HG03039 (cell line): ENCODE measurements at regions not wholly inside any gene's neighbourhood (a gene's known extent, or its start where the extent isn't known, plus 50 kb on each side); places are given as distances from the start of the nearest gene placed in this dataset.

Source experiments
- ATAC-seq: cut with Tn5 transposase; IDR thresholded peaks from one replicate; pipeline ENCODE4 v1.9.1; 2021; ENCODE audit warnings: mild to moderate bottlenecking, moderate library complexity; ENCODE audit not compliant: unreplicated experiment

DNA sequence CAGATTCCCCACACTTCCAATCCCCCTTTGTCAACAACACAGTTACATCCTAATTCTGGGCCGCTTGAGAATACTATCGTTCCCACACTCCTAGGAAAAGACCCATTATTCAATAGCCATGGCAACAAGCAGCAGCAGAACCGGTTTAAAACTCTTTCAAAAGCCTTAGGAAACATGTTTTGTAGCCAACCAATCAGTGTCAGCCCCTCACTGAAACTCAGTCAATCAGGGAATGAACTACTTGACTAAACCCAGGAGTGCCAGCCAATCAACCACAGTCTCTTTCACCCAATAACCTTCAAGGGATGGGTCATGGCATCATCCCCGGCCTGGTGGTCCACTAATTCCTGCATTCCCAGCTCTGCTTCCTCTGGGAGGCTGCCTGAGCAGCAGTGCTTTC, 204.8 kb upstream of the HS6ST1 start:
- no peak for ATAC-seq

- no peak for ATAC-seq
Measured at GRCh38 chr2:128524183-128524582, 205.5 kb upstream of the HS6ST1 start.

DNA sequence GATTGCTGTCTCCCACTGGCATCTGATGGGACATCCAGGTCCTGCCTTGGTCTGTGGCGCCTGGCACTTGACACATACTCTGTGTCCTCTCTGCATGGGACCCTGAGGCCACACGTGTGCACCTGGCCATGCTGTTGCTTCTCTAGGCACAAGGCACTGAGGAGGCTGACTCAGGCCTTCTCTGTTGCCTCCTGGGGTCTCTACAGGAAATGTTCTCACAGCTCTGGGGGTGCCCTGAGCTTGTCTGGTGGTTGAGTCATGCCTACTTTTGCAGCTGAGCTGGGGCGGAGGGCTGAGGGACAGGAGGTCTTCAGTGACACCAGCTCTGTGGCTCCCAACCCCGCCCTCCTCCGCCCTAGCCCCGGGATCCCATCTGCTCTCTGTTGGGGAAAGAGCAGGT, 207.0 kb upstream of the HS6ST1 start:
- ATAC-seq: no peak

DNA sequence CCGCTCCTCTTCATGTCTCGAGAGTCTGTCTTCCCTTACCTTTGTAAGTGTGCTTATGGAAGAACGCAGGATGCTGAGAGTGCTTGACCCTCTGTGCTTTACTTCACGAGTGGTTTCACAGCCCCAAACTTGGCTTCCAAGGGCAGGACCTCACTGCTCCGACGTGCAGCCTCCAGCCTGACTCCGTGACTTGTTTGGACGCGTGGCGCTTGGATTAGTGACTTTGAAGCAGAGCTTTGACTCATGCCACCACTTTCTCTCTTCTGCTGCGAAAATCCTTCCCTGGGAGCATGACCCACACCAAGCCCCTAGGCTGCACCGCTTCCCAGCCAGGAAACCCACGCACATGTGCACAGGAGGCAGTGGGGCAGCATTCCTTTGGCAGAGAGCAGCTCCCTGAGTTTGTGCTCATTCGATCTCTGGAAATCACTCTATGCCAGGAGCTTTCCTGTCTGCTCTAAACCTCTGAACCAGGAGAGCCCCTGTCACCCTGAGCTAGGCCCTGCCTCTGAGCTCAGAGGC, 207.8 kb upstream of the HS6ST1 start:
- no peak for ATAC-seq

DNA sequence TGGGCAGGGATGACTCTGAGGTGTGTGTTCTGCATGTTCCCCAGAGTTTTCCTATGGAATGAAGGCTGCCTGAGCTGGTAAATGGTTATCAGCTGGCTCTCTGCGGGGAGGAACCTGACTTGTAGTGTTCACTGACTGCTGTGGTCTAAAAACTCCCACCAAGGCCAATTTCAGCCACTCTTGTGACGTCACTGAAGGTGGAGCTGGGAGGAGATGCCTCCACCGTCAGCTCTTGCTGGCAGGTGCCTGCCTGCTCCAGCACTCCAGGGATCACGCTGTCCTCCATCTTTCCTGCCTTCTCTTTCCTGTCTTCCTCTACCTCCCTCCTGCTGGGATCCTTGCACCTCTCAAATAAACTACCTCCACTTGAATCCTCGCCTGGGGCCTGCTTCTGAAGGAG, 209.5 kb upstream of the HS6ST1 start:
- ATAC-seq: no peak

- ATAC-seq: no peak
Measured at GRCh38 chr2:128530025-128530573, 211.4 kb upstream of the HS6ST1 start.

DNA sequence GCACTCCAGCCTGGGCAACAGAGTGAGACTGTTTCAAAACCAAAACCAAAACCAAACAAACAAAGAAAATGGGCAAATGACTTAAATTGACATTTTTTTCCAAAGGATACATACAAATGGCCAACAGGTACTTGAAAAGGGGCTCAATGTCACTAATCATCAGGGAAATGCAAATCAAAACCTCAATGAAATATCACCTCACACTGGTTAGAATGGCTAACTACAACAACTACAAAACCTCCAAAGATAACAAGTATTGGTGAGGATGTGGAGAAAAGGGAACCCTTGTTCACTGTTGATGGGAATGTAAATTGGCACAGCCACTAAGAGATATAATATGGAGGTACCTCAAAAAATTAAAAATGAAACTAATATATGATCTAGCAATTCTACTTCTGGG, 213.2 kb upstream of the HS6ST1 start:
- no peak for ATAC-seq

DNA sequence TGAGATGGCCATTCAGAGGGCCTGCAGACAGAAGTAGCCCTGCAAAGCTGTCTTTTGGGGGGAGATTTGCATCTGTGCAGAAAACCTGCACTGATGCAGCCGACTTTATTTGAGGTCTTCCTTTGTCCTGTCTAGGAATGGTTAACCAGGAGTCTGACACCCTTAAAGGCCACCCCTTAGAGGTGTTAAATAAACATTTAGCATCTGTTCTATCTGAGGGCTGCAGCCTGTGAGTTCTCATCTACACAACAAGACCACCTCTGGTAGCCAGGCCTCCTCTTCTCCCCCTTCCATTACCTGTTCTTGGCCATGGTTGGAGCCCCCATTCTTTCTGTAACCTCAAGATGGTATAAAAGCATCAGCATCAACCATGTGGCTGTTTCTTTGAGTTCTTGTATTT, 214.4 kb upstream of the HS6ST1 start:
- ATAC-seq: no peak

DNA sequence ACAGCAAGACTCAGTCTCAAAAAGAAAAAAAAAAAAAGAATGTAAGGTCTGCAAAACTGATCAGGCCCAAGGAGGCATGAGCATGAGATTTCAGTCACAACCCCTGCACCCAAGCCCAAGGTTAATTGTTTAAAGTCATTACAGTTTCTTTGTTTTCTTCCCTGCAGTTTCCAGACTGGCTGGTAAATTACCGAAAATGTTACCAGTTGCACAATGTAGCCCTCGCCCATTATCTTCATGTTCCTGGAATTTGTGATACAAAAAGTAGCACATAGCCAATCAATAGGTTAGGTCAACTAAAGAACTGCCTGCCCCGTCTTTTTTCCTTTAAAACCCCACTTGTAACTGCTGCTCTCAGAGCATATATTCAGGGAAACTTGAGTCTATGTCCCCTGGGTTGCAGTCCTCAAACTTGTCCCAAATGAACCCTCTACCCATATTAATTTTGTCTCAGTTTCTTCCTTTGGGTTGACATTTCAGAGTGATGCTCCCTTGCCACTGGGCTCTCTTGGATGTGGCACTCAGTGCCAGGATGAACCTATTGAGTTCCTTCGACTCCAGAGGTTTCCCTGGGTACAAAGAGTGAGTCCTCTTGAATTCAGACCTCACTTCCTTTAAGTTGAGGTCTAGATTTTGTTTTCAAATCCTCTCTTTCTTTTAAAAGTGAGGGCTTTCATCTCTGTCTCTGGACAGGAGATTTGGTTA, 216.2 kb upstream of the HS6ST1 start:
- ATAC-seq: no peak

DNA sequence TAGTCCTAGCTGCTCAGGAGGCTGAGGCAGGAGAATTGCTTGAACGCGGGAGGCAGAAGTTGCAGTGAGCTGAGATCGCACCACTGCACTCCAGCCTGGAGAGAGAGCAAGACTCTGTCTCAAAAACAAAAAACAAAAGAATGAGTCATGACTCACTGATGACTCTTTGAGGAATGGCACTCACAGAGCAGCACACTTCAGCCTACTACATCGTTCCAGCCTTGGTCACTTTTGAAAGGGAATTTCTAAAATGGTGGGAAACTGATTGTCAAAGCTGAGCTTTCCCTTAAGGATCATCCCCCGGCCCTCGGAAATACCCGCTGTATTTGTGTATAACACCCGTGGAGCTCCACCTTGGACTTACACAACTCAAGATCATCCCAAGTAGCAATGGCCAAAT, 217.3 kb upstream of the HS6ST1 start:
- ATAC-seq: no peak

GRCh38 chr2:128536925-128537620, 218.4 kb upstream of the HS6ST1 start:
- ATAC-seq: no peak

DNA sequence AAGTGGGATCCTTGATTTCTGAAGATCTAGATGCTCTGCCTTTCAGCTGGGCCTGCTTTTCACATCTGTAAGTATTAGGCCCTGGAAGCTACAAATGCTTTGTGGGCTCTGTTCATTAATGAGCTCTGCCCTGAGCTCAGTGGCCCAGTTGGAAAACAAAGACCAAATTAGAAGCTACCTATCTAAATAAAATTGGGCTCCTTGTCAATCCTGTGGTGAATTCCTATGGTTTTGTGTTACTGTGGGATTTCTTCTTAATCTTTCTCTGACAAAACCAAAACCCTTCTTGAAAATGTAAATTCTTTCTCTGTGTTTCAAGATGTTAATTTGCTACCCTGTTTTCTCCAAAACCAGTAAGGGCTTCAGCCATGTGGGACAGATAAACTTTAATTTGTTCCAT, 219.0 kb upstream of the HS6ST1 start:
- no peak for ATAC-seq

GRCh38 chr2:128538396-128538795, 219.7 kb upstream of the HS6ST1 start:
- ATAC-seq: no peak

- ATAC-seq: no peak
Measured at GRCh38 chr2:128540670-128541069, 222.0 kb upstream of the HS6ST1 start.

DNA sequence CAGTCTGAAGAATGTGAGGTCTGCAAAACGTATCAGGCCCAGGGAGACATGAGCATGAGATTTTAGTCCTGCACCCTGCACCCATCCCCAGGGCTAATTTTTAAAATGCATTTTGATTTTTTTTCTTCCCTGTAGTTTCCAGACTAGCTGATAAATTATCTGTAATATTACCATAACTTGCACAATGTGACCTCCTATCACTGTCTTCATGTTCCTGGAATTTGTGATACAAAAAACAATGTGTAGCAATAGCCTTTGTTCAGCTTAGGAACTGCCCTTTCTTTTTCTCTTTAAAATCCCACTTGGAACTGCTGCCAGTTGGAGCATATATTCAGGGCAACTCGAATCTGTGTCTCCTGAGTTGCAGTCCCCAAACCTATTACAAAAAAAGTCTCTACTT, 222.8 kb upstream of the HS6ST1 start:
- no peak for ATAC-seq

DNA sequence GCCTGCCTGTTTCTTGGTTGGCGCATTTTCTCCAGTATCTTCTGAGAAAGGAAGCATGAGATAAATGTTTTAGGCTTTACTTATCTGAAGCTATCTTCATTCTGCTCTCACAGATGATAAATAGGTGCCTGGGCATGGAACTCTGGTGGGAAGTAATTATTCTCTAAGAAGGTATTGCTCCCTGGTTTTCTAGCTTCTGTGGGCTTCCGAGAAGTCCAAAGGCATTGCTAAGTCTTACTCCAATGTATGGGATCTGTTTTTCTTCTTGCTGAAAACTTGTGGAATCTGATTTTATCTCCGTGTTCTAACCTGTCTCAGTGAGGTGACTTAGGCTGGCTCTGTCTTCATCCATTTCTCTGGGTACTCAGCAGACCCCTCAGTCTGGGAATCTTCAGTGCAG, 224.4 kb upstream of the HS6ST1 start:
- no peak for ATAC-seq

DNA sequence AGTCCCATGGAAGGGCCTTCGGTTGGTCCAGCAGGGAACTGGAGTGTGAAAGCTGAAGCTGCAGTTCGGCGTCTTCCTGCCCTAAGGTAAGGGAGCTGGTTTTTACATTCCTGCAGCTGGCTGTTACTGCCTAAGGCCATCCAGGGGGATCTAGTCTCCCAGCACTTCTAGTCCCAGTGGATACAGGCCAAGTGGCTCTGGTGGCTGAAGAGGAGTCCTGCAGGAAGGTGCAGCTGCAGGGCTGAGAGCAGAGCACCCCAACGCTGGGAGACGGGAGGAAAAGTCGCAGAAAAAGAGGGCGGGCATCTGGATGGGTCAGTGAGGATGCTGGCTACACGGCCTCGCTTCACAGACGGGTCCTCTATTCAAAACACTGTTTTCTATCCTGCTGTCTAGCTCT, 225.0 kb upstream of the HS6ST1 start:
- no peak for ATAC-seq

DNA sequence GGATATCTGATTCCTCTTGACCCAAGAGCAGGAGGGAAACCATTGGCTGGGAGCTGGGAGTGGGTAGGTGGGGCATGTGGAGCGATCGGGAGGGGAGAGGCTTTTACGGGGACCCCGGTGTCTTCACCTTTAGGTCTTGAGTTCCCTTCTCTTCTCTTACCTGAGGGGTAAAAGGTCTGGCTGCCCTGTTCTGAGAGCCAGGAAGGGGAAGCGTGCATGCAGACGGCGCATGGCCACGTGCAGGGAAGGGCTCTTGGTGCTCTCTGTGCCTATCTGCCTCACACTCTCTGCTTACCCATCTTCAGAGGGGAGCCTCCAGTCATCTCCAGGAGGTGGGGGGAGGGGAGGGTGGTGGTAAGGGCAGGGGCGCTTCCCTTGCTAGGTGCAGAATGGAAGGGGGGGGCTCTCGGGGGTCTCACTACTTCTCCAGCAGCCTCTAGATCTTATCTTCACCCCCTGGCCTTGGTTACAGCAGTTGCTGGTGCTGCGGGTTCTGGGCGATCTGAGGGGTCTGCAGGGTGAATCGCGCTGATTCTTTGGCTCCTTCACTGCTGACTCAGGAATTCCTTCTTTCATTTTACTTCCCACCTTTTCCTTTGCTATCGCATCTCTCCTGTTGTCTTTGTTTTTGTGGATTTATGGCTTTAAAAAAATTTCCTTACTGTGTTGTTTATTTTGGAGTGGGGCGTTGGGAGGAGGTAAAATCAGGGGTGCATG, 225.8 kb upstream of the HS6ST1 start:
- no peak for ATAC-seq

GRCh38 chr2:128545085-128545484, 226.4 kb upstream of the HS6ST1 start:
- ATAC-seq: no peak

DNA sequence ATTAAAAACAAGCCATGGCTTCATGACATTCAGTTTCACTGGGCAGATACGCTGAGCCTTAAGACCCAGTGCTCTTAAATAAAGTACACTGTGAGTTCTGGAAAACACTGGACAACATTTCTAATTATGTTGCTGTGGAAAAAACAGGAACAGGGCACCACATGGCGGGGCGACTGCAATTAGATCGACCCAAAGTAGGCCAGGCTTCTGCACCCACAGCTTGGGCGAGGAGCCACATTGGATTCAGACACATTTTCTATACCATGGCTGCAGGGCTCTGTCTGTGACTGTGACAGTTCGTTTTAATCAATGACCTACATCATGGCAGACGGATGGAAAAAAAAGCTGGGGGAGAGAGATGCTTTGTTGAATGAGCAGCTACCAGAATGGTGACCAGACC, 227.2 kb upstream of the HS6ST1 start:
- no peak for ATAC-seq

GRCh38 chr2:128547667-128548066, 229.0 kb upstream of the HS6ST1 start:
- no peak for ATAC-seq

- ATAC-seq: no peak
Measured at GRCh38 chr2:128548461-128548891, 229.8 kb upstream of the HS6ST1 start.
